Progenitor cell of endocrine pancreas (in vitro differentiated cells): ENCODE measurements at regions not wholly inside any gene's neighbourhood (a gene's known extent, or its start where the extent isn't known, plus 50 kb on each side); places are given as distances from the start of the nearest gene placed in this dataset.

Experiments used
- DNase-seq: peaks from one replicate; pipeline ENCODE4 v3.0.0; 2021; ENCODE audit warnings: low spot score; ENCODE audit not compliant: unreplicated experiment
- H3K27ac Mint-ChIP-seq: 2 replicates; pipeline ENCODE4 v1.8.0; 2021; ENCODE audit warnings: mild to moderate bottlenecking, moderate library complexity, mixed read lengths
- H3K27me3 Mint-ChIP-seq: 2 replicates; pipeline ENCODE4 v1.8.0; 2021; ENCODE audit warnings: mixed read lengths
- H3K36me3 Mint-ChIP-seq: 2 replicates; pipeline ENCODE4 v1.8.0; 2022; ENCODE audit warnings: mixed read lengths; ENCODE audit not compliant: insufficient read depth
- H3K4me1 Mint-ChIP-seq: 2 replicates; pipeline ENCODE4 v1.8.0; 2021; ENCODE audit warnings: low read depth, mixed read lengths
- H3K4me3 Mint-ChIP-seq: 2 replicates; pipeline ENCODE4 v1.8.0; 2021; ENCODE audit warnings: low read depth, mild to moderate bottlenecking, moderate library complexity, mixed read lengths
- H3K9me3 Mint-ChIP-seq: 2 replicates; pipeline ENCODE4 v1.8.0; 2021; ENCODE audit warnings: low read depth, mixed read lengths
- CTCF ChIP-seq: fragments of 200-600 bp; sonication (generic); IDR thresholded peaks from one replicate; pipeline ENCODE4 v1.5.0; 2021; ENCODE audit warnings: antibody characterized with exemption, mild to moderate bottlenecking; ENCODE audit not compliant: unreplicated experiment

GRCh38 chr4:145316897-145317574 lies 136.6 kb upstream of the OTUD4 start:
- Mint-ChIP-seq H3K27me3 (no peaks in the 10 kb centered on the region), H3K27ac (no peak overlapping the region), H3K4me1 (no peaks in the 10 kb centered on the region), H3K9me3 (no peaks in the 10 kb centered on the region), H3K36me3 (no peaks in the 10 kb centered on the region), H3K4me3 (no peak overlapping the region)
- TF ChIP-seq CTCF: no peak
- DNase-seq: no peak

- Mint-ChIP-seq H3K27ac (no peak overlapping the region), H3K4me1 (no peaks in the 10 kb centered on the region), H3K27me3 (no peaks in the 10 kb centered on the region), H3K36me3 (no peaks in the 10 kb centered on the region), H3K4me3 (no peak overlapping the region), H3K9me3 (no peaks in the 10 kb centered on the region)
- TF ChIP-seq CTCF: no peak
- no peak for DNase-seq
These were observed 135.4 kb upstream of the OTUD4 start for GRCh38 chr4:145315811-145316225.

- no peak for DNase-seq
- H3K27me3 Mint-ChIP-seq: no peaks in the 10 kb centered on the region
- H3K27ac Mint-ChIP-seq: no peak overlapping the region
- TF ChIP-seq CTCF: no peak
- no peaks in the 10 kb centered on the region for H3K36me3 Mint-ChIP-seq
- H3K9me3 Mint-ChIP-seq: no peaks in the 10 kb centered on the region
- no peak overlapping the region for H3K4me3 Mint-ChIP-seq
- no peaks in the 10 kb centered on the region for H3K4me1 Mint-ChIP-seq
These were observed 128.2 kb upstream of the OTUD4 start for GRCh38 chr4:145308598-145308997.

GRCh38 chr4:145307763-145308430 lies 127.5 kb upstream of the OTUD4 start:
- Mint-ChIP-seq H3K4me1 (no peaks in the 10 kb centered on the region), H3K4me3 (no peak overlapping the region), H3K9me3 (no peaks in the 10 kb centered on the region), H3K27me3 (no peaks in the 10 kb centered on the region), H3K36me3 (no peaks in the 10 kb centered on the region), H3K27ac (no peak overlapping the region)
- TF ChIP-seq CTCF: no peak
- no peak for DNase-seq

- TF ChIP-seq CTCF: no peak
- Mint-ChIP-seq H3K27ac (no peak overlapping the region), H3K36me3 (no peaks in the 10 kb centered on the region), H3K27me3 (no peaks in the 10 kb centered on the region), H3K4me1 (no peaks in the 10 kb centered on the region), H3K9me3 (no peaks in the 10 kb centered on the region), H3K4me3 (no peak overlapping the region)
- DNase-seq: no peak
These were observed 126.7 kb upstream of the OTUD4 start for GRCh38 chr4:145307120-145307519.
